Heart left ventricle (tissue), 13 donors: ENCODE measurements at regions not wholly inside any gene's neighbourhood (a gene's known extent, or its start where the extent isn't known, plus 50 kb on each side); places are given as distances from the start of the nearest gene placed in this dataset.

Source experiments
- POLR2A ChIP-seq, 2 donors: fragments of 450-650 bp; IDR thresholded peaks; one replicate each; pipeline ENCODE4 v1.6.1; 2017; ENCODE audit warnings: antibody characterized with exemption in 2 of 2, mild to moderate bottlenecking in 2 of 2, moderate library complexity in 2 of 2
- TF ChIP-seq, protein P1 (sequence below), 12 donors: fragments of 200-600 bp; sonication (generic) in 4 of 12; IDR thresholded peaks; one replicate each; pipeline versions ENCODE4 v1.5.0 to v1.8.0; 2018 to 2022; ENCODE audit warnings: antibody characterized with exemption in 12 of 12, mild to moderate bottlenecking in 5 of 12
- donor health status: ischemic (EF 13 %, LVEDD 7.1; RV severe dilation, severe dysfunction).
- donor health status: DM: no; HTN: yes; CAD: no.
- donor health status: DM: no; HTN: no; CAD: no.
- donor health status: ischemic (EF 25% LVEDD 6.9; RV normal size, moderate dysfunction).
- donor health status: ischemic (EF 25% LVEDD 5.7; RV mildly dilated, moderate dysfunction).
- donor health status: ischemic (EF 35%, LVEDD 5.7; RV mildly dilated, moderate dysfunction).
- donor health status: nonischemic (EF 11% LVEDD 7.7; RV severe dilation, severe dysfunction).
- donor health status: DM: yes; HTN: yes; CAD: no.
- donor health status: PGD.
- donor health status: ischemic (EF 29% LVEDD 5.4; RV normal size, mild dysfunction).
- donor health status: nonischemic (EF 23%, LVEDD 6.1; RV moderate dilation, normal function).

DNA sequence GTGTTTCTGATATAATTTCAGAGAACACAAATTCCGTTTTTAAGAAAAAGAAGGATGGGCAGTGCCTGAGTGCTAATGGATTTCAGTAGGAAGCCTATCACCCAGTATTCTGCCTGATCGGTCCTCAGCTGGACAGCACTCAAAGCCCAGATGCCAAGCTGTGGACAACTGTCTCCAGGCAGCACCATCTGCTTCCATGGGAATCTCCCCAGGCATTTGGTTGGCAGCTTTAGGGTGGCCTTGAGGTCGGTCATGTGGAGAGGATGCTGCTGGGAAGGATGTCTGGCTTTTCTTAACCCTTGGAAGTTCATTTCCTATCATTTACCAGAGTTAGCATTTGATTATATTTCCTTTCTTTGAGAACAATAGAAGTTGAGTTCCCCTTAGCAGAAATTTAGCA lies 311.7 kb downstream of the TBC1D4 start:
- TF ChIP-seq POLR2A (IDR thresholded peaks at IDR 0.05) = no peak
- TF ChIP-seq, protein P1, sequence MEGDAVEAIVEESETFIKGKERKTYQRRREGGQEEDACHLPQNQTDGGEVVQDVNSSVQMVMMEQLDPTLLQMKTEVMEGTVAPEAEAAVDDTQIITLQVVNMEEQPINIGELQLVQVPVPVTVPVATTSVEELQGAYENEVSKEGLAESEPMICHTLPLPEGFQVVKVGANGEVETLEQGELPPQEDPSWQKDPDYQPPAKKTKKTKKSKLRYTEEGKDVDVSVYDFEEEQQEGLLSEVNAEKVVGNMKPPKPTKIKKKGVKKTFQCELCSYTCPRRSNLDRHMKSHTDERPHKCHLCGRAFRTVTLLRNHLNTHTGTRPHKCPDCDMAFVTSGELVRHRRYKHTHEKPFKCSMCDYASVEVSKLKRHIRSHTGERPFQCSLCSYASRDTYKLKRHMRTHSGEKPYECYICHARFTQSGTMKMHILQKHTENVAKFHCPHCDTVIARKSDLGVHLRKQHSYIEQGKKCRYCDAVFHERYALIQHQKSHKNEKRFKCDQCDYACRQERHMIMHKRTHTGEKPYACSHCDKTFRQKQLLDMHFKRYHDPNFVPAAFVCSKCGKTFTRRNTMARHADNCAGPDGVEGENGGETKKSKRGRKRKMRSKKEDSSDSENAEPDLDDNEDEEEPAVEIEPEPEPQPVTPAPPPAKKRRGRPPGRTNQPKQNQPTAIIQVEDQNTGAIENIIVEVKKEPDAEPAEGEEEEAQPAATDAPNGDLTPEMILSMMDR (IDR thresholded peaks at IDR 0.05) = no peak
